ENCODE measurements at regions not wholly inside any gene's neighbourhood (a gene's known extent, or its start where the extent isn't known, plus 50 kb on each side); places are given as distances from the start of the nearest gene placed in this dataset.

DNA sequence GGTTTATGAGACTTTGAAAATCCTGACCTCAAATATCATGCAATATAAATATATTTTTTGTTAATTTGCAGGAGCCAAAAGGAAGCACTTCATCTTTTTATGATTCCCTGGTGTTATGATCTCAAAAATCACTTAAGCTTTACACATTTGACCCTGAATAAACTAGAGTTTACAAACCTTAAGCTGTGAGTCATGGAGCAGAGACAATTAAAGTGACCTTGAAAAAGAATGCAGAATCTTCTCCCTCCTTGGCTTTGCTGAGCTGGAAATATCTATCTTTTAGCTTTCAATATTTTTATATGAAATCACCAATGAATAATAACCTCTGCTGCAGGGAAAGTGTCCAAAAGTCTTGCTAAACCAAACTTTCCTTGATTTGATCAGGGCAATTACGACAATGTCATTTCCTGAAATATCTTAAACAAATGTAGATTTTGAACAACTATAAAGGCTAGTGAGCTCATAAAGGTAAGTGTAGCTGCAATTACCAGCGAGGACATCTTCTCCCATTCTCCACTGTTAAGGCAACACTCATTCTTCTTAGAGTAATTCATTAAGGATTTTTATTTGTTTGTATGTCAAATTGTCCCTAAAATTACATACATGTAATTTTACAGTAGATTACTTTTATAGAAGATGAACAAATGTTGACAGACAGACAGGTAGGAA is 747.0 kb upstream of the LUZP2 start:
- TF ChIP-seq, protein P1, sequence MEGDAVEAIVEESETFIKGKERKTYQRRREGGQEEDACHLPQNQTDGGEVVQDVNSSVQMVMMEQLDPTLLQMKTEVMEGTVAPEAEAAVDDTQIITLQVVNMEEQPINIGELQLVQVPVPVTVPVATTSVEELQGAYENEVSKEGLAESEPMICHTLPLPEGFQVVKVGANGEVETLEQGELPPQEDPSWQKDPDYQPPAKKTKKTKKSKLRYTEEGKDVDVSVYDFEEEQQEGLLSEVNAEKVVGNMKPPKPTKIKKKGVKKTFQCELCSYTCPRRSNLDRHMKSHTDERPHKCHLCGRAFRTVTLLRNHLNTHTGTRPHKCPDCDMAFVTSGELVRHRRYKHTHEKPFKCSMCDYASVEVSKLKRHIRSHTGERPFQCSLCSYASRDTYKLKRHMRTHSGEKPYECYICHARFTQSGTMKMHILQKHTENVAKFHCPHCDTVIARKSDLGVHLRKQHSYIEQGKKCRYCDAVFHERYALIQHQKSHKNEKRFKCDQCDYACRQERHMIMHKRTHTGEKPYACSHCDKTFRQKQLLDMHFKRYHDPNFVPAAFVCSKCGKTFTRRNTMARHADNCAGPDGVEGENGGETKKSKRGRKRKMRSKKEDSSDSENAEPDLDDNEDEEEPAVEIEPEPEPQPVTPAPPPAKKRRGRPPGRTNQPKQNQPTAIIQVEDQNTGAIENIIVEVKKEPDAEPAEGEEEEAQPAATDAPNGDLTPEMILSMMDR (conservative IDR thresholded peaks at IDR 0.05), result no peak
- no peak for TF ChIP-seq ZFX (IDR thresholded peaks at IDR 0.05)

Data from C4-2B (cell line).